ENCODE measurements at regions not wholly inside any gene's neighbourhood (a gene's known extent, or its start where the extent isn't known, plus 50 kb on each side); places are given as distances from the start of the nearest gene placed in this dataset.

GRCh38 chr10:60594476-60595051 is 183.7 kb upstream of the CDK1 start:
- no peak for TF ChIP-seq CTCF (IDR thresholded peaks at IDR 0.05; ENCODE audit: low read depth, low read length)
- no peak for TF ChIP-seq POLR2A (IDR thresholded peaks at IDR 0.05; ENCODE audit: extremely low read depth, insufficient read length)
- no peak for TF ChIP-seq MAX (IDR thresholded peaks at IDR 0.05; ENCODE audit: low read depth, low read length)

Measured in NB4 (cell line).